ENCODE measurements at regions not wholly inside any gene's neighbourhood (a gene's known extent, or its start where the extent isn't known, plus 50 kb on each side); places are given as distances from the start of the nearest gene placed in this dataset.

- Histone ChIP-seq H3K4me1 (no peaks in the 10 kb centered on the region), H3K27ac (no peak overlapping the region), H3K9me3 (no peaks in the 10 kb centered on the region), H3K27me3 (peaks cover 0 to 26% (median 0%) of the 10 kb centered on the region in 3 donors), H3K4me3 (no peak overlapping the region), H3K36me3 (no peaks in the 10 kb centered on the region)
- 69 to 78% (median 76%) methylated on average over 3 of the region's 3 CpGs for WGBS, 5 donors
- TF ChIP-seq CTCF (IDR thresholded peaks at IDR 0.05) (no peak), POLR2AphosphoS5 (IDR thresholded peaks at IDR 0.05) (no peak), EP300 (IDR thresholded peaks at IDR 0.05) (no peak)
- no peak for DNase-seq
- intact Hi-C loops (cut with DNase I; ENCODE audit: low total_unique reads), result no loop called here
Observed at GRCh38 chr20:60934724-60935123, 317.3 kb upstream of the CDH4 start.

GRCh38 chr20:60935971-60936370, 316.1 kb upstream of the CDH4 start:
- TF ChIP-seq POLR2AphosphoS5 (IDR thresholded peaks at IDR 0.05), result no peak
- TF ChIP-seq EP300 (IDR thresholded peaks at IDR 0.05), result no peak
- no peak for TF ChIP-seq POLR2A (IDR thresholded peaks at IDR 0.05)
- no peak for TF ChIP-seq CTCF (IDR thresholded peaks at IDR 0.05)
- intact Hi-C loops (cut with DNase I; ENCODE audit: low total_unique reads), result no loop called here

GRCh38 chr20:60937585-60937984, 314.5 kb upstream of the CDH4 start:
- WGBS, 5 donors, result 55 to 77% (median 68%) methylated on average over 10 of the region's 10 CpGs

More at GRCh38 chr20:60935971-60936370, 316.1 kb upstream of the CDH4 start:
- Histone ChIP-seq H3K27me3 (peaks cover 0 to 17% (median 0%) of the 10 kb centered on the region in 3 donors), H3K4me3 (no peak overlapping the region), H3K27ac (no peak overlapping the region), H3K4me1 (no peaks in the 10 kb centered on the region), H3K9me3 (no peaks in the 10 kb centered on the region), H3K36me3 (no peaks in the 10 kb centered on the region)
- 74 to 85% (median 76%) methylated on average over 8 of the region's 8 CpGs for WGBS, 5 donors
- no peak for DNase-seq

GRCh38 chr20:60941379-60941778, 310.7 kb upstream of the CDH4 start:
- TF ChIP-seq POLR2AphosphoS5 (IDR thresholded peaks at IDR 0.05) (no peak), CTCF (IDR thresholded peaks at IDR 0.05) (no peak), POLR2A (IDR thresholded peaks at IDR 0.05) (no peak), EP300 (IDR thresholded peaks at IDR 0.05) (no peak)
- Histone ChIP-seq H3K9me3 (no peaks in the 10 kb centered on the region), H3K4me1 (no peaks in the 10 kb centered on the region), H3K27me3 (peaks cover 0 to 17% (median 0%) of the 10 kb centered on the region in 3 donors), H3K36me3 (no peaks in the 10 kb centered on the region), H3K27ac (no peak overlapping the region), H3K4me3 (no peak overlapping the region)
- intact Hi-C loops (cut with DNase I; ENCODE audit: low total_unique reads), result no loop called here
- 71 to 89% (median 87%) methylated on average over 6 of the region's 6 CpGs for WGBS, 5 donors
- DNase-seq, result no peak

More at GRCh38 chr20:60937585-60937984, 314.5 kb upstream of the CDH4 start:
- H3K4me1 ChIP-seq, result no peaks in the 10 kb centered on the region
- peaks cover 0 to 17% (median 0%) of the 10 kb centered on the region in 3 donors for H3K27me3 ChIP-seq
- TF ChIP-seq EP300 (IDR thresholded peaks at IDR 0.05) (no peak), POLR2A (IDR thresholded peaks at IDR 0.05) (no peak), CTCF (IDR thresholded peaks at IDR 0.05) (no peak), POLR2AphosphoS5 (IDR thresholded peaks at IDR 0.05) (no peak)
- no peak overlapping the region for H3K27ac ChIP-seq
- intact Hi-C loops (cut with DNase I; ENCODE audit: low total_unique reads), result no loop called here
- H3K36me3 ChIP-seq, result no peaks in the 10 kb centered on the region
- H3K9me3 ChIP-seq, result no peaks in the 10 kb centered on the region
- no peak overlapping the region for H3K4me3 ChIP-seq
- no peak for DNase-seq

All from stomach (tissue), 8 donors.